GM12891 (cell line): ENCODE measurements at regions not wholly inside any gene's neighbourhood (a gene's known extent, or its start where the extent isn't known, plus 50 kb on each side); places are given as distances from the start of the nearest gene placed in this dataset.

Experiments
- POLR2A ChIP-seq: IDR thresholded peaks from 2 replicates; pipeline ENCODE4 v1.6.1; 2011; ENCODE audit warnings: low read depth, low read length, control low read depth
- TAF1 ChIP-seq: IDR thresholded peaks from 2 replicates; pipeline ENCODE4 v1.6.1; 2011; ENCODE audit warnings: low read depth, low read length, control low read depth

DNA sequence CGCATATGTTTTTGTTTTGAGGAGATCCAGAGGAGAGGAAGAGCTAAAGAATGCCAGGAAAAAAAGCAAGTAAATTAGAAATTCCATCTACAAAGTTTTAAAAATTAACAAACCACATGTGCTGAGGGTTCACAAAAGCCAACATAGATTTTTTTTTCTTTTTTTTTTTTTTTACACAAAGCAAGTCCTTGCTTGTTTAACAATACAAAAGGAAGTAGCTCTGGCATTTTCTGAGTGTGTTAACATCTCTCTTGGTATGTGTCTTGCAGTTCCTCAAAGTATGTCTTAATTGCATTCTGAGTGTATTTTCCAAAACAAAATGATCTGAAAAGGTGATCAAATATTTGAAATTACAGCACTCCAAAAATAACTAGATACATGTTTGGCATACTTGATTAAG is 1682.7 kb upstream of the AGA start:
- TF ChIP-seq TAF1 (no peak), POLR2A (no peak)
